NCI-H2227 (cell line): ENCODE measurements at regions not wholly inside any gene's neighbourhood (a gene's known extent, or its start where the extent isn't known, plus 50 kb on each side); places are given as distances from the start of the nearest gene placed in this dataset.
"Not testable (repeated sequence)": the region's sequence is repeated elsewhere in the genome, so short reads cannot be mapped to it uniquely, and the experiment has no call there.

Source experiments
- DNase-seq: peaks from one replicate; lab custom pipeline; 2025; ENCODE audit not compliant: unreplicated experiment; lab: John Stamatoyannopoulos, UW

- DNase-seq: no peak
Observed at GRCh38 chr4:141518222-141518621, 118.2 kb upstream of the IL15 start.

DNA sequence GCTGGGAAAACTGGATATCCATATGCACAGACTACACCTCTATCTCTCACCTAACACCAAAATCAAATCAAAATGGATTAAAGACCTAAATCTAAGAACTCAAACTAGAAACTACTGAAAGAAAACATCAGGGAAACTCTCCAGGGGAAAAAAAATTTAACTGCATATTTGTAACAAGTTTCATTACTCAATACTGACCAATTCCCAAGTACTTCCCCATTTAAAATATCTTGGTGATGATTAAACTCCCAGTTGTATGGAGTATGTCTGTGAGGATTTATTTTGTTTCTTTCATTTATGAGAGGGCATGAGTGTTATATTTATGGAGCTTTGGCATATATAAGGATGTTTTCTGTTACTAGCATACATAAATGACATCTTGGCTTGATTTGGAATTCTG, 112.3 kb upstream of the IL15 start:
- no peak for DNase-seq

GRCh38 chr4:141524841-141525240, 111.5 kb upstream of the IL15 start:
- no peak for DNase-seq

GRCh38 chr4:141530627-141531026, 105.8 kb upstream of the IL15 start:
- DNase-seq: no peak

DNA sequence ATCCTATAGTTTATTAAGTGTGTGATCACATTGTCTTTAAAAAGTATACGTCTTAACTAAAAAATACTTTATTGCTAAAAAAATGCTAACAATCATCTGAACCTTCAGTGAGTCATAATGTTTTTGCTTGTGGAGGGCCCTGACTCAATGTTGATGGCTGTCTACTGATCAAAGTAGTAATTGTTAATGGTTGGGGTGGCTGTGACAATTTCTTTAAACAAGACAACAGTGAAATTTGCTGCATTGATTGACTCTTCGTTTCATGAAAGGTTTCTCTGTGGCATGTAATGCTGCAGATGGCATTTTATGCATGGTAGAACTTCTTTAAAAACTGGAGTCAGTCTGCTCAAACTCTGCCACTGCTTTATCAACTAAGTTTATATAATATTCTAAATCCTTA, 101.4 kb upstream of the IL15 start:
- DNase-seq: no peak

GRCh38 chr4:141538001-141538400, 98.4 kb upstream of the IL15 start:
- no peak for DNase-seq

DNA sequence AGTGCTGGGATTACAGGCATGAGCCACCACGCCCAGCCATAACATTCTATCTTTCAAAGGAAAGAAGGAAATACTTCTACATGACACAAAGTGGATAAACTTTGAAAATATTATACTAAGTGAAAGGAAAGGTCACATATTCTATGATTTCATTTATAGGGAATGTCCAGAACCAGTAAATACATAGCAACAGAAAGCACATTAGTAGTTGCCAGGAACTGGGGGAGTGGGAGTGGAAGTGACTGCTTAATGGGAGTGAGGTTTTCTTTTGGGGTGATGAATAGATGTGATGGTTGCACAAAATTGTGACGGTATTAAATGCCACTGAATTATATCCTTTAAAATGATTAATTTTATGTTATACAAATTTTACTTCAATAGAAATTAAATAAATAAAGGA, 95.7 kb upstream of the IL15 start:
- DNase-seq: no peak

DNA sequence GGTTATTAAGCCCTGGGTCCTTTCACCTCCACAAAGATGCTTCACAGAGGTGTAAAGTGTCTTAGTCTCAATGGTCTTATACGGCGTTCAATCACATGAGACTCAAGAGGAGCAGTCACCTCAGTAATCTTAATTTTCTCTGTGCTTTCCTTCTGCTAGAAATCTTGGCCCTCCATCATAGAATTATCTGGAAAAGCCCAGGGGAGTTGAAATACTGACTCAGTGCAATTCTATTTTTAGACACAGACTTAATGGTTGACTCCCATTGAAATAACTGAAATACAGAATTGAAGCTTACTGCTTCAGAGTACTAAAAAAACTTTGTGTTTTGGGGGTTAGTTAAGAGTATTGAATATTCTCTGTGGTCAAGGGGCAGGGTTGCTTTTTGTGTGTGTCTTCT, 94.5 kb upstream of the IL15 start:
- DNase-seq: no peak

DNA sequence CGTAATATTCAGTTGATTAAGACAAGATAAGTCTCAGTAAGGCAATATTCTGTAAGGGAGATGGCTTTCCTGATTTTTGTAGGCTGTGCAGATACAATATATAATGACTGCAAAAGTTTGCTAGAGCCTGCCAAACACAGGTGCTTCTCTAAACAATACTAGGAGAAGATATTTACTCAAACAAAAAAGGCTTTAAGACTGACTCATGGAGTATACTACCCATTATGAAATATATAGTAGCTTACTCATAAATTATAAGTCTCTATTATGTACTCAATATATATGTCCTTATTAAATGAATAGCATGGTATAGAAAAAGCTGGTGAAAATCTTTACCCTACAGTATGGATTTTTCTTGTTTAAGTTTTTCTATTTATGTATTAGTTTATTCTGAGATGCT, 93.2 kb upstream of the IL15 start:
- DNase-seq: no peak

DNA sequence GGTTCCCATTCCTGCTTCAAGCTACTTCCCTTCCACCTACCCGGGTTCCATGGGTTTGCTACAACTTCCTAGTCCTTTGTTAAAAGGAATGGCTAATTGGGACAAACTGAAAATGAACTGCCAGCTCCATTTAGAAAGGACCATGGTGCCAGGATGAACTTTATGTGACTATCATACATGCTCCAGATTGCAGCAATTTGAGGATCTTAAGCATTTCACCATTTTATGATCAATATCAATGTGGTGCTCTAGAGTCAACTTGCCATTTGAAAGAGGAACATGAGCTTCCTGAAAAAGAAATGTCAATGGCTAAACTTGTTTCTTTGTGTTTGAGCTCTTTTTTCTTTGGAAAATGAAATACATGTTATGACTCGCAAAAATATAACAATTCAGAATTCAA, 92.7 kb upstream of the IL15 start:
- DNase-seq: no peak

DNA sequence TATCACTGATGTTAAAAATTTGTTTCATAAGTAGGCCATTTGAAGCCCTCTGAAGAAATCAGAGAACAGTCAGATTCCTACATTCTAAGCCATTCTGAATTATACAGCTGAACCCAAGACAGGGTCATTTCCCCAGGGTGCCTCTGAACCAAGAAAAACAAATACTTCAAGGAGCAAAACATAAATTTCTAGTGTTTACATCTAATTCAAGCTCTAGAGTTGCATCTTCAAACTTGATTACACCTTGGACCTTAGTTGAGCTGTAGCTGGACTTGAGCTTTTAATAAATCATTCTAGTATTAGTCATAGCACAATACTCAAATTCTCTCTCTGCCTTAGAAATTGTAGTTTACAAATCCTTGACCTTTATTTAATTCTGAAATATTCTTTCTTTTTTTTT, 87.6 kb upstream of the IL15 start:
- DNase-seq: no peak

- DNase-seq: no peak
Observed at GRCh38 chr4:141560056-141560455, 76.3 kb upstream of the IL15 start.

DNA sequence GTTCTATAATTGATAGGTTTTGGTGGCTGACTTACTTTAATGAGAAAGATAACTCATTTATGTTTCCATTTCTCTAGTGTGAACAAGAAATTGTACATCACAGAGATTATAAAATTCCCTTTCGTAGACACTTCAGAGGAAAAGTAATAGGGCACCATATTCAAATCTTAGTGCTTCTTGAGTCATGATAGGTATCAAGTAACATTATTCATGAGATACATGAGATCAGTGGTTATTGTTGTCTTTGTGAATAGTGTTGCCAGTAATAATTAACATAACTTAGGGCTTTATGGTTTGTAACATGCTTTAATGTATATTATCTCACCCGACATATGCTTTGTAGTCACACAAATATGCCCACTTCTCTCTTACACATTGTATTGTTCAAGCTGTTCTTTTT, 73.7 kb upstream of the IL15 start:
- DNase-seq: no peak

DNA sequence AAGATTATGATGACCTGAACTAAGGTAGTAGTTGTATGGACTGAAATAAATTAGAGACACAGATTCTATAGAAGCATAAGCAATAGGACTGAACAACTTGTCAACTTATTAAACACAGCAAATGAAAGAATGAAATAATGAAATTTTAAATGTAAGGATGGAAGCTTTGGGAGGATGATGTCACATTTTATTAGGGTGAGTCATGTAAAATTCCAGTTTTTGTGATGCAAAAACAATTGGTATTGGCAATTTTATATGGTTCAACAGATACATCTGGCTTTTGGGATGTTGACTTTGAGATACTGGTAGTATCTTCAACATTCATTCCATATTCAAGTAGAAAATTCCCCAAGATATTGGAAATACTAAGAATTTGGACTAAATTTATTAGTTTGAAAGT, 72.7 kb upstream of the IL15 start:
- DNase-seq: no peak

DNA sequence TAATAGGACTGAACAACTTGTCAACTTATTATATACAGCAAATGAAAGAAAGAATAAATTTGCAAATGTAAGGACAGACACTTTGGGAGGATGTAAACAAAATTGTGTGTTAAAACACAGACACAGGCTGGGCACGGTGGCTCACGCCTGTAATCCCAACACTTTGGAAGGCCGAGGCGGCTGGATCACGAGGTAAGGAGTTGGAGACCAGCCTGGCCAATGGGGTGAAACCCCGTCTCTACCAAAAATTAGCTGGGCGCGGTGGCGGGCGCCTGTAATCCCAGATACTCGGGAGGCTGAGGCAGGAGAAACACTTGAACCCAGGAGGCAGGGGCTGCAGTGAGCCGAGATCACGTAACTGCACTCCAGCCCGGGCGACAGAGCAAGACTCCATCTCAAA, 71.4 kb upstream of the IL15 start:
- DNase-seq: not testable (repeated sequence)

GRCh38 chr4:141565379-141566089, 70.8 kb upstream of the IL15 start:
- DNase-seq: no peak

DNA sequence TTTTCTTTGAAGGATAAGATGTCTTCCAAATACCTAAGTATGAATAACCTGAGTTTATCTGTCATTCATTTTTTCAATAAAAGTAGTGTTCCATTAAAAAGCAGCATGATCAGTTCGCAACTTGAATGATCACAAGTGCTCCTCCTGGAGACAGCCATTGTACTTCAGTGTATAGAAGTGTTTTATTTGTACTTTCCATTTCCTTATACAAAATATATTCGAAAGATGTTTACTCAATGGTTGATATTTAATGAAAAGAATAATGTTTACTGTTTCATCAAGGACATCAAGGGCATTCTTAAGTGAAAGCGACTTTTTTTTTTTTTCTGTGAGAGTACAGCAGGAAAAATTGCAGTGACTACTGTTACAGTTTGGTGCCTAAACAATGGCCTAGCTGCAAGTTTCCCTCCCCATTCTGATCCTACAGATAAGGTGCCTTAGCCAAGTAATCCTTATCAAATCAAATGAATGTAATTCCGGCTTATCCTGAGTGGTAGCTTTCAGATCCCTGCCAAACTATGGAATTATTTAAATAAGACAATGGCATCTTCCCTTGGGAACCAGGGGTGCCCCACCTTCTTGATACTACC, 69.0 kb upstream of the IL15 start:
- DNase-seq: no peak

DNA sequence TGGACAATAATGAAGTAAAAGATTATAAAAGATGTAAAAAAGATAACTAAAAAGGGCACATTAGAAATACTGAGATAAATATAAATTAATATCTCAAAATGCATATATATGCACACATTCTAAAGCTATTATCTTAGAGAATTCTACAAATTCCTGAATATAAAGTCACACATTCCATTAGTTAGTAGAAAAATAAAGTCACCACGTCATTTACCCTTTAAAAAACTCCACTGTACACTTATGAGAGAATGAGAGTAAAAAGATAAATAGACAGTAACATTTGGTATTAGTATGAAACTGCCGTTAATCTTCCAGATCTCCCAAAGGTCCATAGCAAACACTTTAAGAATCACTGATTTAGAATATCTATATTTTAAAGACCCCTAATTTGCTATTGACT, 67.2 kb upstream of the IL15 start:
- no peak for DNase-seq

- DNase-seq: no peak
Observed at GRCh38 chr4:141570290-141570689, 66.1 kb upstream of the IL15 start.

DNA sequence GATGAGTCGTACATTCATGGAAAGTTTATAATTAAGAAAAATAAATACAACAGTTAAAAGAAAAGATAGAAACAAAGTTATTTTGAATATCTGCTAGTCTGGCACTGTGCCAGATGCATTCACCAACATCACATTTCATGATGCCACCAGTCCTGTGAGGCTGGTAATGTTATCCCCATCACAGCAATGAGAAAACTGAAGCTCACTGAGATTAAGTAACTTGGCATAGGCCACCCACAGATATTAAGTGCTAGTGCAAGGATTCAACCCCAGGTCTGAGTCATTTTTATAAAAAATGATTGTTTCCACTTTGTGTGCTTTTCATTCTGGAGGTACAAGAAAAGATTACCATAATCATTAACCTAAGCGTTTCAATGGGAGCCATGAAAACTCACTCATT, 65.0 kb upstream of the IL15 start:
- no peak for DNase-seq

GRCh38 chr4:141571793-141572192, 64.6 kb upstream of the IL15 start:
- no peak for DNase-seq

GRCh38 chr4:141573678-141574077, 62.7 kb upstream of the IL15 start:
- no peak for DNase-seq

- DNase-seq: no peak
Observed at GRCh38 chr4:141575884-141576283, 60.5 kb upstream of the IL15 start.
